NCI-H82 treated with DMSO at 0.1 percent for 48 hours (cell line): ENCODE measurements at regions not wholly inside any gene's neighbourhood (a gene's known extent, or its start where the extent isn't known, plus 50 kb on each side); places are given as distances from the start of the nearest gene placed in this dataset.
"Not testable (repeated sequence)": the region's sequence is repeated elsewhere in the genome, so short reads cannot be mapped to it uniquely, and the experiment has no call there.

Source experiments
- DNase-seq: peaks from one replicate; lab custom pipeline; 2025; ENCODE audit not compliant: unreplicated experiment; lab: John Stamatoyannopoulos, UW

DNA sequence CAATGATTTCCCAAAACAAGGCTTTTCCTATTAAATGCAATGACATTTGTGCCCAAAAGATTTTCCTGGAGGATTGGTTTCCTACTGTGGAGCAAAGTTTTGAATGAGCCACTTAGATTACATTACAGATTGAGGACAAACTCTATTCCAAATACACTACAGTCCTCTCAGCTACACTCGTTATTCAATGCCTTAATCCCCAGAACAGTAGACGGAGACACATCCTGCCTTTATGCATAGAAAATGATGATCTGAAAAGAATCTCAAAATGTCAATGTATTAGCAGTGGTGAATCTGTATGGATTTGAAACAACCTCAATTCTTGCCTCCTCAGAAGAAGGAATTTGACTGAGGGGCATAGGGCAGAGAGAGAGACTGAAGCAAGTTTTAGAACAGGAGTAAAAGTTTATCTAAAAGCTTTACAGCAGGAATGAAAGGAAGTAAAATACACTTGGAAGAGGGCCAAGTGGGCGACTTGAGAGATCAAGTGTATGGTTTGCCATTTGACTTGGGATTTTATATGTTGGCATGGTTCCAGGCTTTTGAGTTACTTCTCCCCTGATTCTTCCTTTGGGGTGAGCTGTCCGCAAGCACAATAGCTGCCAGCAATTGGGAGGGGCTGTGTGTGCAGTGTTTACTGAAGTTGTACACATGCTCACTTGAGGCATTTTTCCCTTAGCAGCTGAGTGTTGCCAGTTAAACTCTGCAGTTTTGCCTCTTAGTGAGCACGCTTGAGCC, 891.9 kb upstream of the MBL2 start:
- no peak for DNase-seq

DNA sequence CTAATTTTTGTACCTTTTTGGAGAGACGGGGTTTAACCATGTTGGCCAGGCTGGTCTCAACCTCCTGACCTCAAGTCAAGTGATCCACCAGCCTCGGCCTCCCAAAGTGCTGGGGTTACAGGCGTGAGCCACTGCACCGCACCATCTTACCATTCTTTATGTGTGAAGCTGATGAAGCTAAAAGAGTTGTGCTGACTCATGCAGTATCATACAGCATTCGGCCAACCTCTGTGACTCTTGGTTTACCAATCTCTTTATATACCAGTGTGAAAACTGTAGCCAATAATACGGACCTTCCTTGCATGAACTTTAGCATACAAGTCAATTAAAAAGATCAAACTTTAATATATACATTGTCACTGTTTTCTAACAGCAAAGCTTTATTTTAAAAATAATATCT, 878.2 kb upstream of the MBL2 start:
- DNase-seq, result no peak

DNA sequence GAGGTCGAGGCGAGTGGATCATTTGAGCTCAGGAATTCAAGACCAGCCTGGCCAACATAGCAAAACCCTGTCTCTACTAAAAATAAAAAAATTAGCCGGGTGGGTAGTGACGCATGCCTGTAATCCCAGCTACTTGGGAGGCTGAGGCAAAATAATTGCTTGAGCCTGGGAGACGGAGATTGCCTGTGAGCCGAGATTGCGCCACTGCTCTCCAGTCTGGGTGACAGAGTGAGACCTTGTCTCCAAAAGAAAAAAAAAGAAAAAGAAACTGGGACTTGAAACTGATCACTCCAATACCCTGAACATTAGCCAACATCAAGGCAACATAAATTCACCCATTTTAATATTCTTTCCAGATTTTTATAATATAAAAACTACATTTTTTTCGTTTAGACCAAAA, 874.6 kb upstream of the MBL2 start:
- not testable (repeated sequence) for DNase-seq

DNA sequence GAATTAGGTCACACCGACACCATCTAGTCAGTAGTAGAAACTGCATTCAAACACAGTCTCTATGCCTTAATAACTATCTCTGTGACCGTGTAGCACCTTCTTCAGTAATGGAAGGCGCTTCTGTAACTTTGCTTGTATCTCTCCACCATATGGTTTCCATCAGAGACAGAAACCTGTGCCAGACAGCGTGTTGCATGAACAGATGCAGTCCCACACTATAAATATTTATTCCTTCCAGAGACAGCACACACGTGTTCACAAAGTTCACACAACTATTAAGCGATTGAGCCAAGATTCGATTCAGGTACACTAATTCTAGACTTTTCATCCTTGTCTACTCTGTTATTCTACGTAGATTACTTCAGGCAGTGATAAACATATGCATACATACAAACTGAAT, 873.9 kb upstream of the MBL2 start:
- DNase-seq, result no peak

DNA sequence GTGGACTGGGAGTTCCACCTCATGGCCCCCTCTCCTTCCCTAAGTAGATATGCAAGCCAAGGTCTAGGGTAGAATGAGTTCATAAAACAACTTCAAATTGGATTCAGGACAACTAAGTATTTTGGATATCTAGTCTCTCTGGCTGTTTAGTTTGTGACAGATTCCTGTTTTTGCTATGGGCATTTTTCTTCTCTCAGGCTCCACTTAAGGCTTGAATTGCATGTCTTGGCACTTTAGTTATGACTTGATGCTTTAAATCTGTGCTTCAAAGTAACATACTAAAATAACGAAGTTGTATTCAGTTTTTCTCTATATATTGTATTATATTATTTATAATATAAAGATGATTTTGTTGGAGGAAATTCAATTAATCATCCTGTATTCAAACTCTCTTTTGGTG, 873.4 kb upstream of the MBL2 start:
- no peak for DNase-seq

DNA sequence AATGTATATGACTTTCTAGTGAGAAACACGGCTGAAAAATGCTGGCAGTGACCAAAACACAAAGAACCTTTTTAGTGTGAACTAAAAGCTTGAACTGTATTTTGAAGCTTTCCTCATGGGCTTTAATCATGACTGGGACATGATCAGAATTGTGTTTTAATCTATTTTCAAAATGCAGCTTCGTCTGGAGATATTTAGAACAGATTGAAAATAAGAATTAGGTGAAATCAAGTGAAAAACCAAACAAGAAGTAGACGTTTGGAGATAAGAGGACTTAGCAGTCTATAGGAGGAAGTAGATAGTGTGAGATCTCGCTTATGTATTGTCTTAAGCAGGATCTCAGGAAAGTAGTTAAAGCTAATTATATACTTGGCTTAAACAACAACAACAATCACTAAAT, 865.4 kb upstream of the MBL2 start:
- no peak for DNase-seq

DNA sequence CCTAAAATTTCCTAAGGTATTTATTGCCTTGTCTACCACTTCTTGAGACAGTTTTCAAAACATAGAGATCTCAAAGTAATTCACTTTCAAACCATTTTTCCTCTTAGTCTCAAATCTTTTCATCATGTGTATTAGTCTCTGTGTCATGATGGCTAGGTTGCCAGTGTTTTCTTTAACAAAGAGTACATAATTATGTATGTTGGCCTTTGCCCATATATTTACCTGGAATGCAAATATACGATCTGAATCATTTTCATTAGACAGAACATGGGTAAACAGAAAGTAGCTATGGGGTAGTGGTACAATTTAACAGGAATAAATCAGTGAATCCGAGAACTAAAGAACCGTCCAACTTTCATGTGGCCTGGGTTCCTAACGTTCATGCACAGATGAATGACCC, 852.1 kb upstream of the MBL2 start:
- DNase-seq, result no peak

DNA sequence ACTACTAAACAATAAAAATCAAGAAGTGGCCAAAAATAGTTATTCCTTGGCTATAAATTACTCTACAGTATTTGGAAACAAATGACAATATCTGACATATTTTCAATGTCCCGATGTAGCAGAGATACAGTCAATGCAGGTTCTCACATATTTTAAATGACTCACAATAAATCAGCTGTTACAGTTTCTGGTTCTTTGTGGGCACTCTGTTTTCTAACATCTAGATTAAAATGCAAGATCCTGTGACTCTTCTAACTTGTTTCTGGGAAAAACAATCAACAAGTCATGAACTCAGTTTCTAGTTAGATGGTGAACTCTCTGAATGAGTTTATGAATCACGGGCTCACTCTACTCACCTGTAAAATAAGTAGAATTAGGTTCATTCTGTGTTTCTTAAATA, 849.6 kb upstream of the MBL2 start:
- no peak for DNase-seq

DNA sequence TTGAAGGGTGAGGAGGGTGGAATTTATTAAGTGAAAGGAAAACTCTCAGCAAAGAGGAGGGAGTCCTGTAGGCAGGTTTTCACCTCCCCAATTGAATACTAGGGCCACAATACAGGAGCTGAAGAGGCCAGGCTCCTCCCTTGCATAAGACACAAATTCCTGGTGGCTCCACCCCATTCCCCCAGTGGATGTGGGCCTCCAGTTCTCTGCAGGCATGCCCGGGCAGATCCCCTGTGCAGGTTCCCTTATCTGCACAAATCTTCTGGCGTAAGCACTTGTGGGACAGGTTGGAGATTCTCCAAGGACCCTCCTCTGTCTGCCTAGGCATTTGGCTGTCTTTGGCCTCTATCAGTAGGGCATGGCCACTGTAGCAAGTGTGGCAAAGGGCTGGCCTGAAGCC, 847.1 kb upstream of the MBL2 start:
- no peak for DNase-seq

DNA sequence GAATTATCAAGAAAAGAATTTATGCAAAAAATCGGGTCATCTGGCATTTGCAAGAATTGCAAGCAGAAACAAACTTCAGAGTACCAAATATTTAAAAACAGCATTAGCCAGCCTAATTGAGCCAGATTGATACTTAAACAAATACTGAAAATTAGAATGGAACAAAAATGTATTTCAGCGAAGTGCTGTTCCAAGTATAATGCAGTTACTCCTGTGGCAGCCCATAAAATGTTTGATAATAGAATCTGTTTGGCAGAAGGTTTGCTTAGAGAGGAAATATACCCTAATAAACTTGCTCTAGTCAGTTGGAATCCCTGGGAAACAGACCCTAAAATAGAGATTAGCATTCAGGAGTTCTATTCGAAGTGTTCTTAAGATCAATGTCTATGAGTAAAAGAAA, 835.1 kb upstream of the MBL2 start:
- no peak for DNase-seq

DNA sequence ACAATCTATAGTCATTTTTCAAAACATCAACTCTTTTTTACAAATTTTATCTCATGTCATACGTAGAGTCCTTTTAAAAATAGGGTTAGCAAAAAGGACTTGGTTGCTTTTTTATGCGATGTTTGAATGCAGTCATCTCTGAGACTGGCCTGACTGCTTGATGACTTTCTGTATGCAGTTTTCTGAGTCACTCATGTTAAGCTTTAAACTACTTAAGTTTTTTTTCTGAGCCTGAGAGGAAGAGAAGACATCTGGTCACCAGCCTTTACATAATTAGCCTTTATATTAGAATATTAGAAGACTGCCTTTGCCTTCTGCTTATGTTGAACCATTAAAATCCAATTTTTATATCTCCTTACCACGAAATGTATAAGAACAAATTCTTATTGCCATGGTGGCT, 834.4 kb upstream of the MBL2 start:
- peak; percentile 14 for DNase-seq

DNA sequence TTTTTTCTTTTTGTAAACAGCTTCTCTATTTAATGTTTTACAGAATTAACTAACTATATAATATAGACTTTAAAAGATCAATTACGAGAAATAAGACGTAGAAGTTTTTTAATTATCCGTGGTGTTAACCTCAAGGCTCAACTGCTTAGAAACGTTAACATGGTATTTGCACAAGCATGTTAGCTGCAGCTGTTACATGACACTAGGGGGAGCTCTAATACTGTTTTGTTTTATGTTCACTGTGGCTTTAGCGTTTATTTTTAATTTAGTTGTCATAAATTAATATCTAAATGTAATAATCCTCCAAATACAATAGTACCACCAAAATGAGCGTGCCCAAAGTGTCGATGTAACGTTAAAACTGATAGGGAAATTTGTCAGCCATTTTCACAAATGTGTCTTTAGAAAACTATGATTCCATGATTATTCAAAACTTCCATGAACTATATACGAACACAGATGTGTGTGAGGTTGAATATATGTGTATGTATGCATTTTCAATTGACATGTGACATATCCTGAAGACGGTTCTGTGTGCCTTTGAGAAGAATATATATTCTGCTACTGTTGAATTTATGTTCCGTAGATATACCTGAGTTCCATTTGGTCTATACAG, 828.8 kb upstream of the MBL2 start:
- peak; percentile 36 for DNase-seq

DNA sequence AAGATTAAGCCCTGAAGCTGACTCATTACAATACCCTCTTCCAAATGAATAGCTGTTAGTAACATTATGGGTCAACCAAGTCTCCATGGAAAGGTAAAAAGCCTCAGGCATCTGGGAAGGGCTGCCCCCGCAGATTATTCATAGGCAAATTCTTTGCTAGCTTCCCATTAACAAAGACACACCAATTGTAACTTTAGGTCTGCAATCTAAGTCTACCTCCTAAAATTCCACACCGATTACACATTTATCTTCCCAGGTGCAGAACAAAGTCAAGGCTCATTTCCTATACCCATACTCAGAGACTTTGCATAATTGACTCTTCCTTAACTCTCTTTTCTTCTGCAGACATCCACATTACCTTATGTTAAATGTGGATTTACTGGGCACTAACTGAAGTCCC, 826.3 kb upstream of the MBL2 start:
- no peak for DNase-seq

DNA sequence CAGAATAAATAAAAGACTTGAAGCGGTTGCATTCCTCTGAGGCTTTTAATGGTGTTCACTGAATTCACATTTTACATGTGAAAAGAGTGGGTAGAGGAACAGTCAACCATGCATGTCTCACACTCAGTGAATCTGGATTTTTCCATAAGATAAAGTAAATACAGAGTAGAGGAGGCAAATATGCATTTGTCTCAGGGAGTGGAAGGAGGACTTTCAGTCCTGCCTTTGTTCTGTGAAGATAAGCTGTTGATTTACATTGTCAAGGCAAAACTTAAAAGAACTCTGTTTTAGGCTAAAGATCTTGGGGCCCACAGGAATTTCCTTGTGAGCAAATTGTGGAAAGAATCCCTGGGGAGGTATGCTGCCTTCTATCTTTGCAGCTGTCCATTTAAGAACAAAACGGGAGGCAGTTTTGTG, 825.3 kb upstream of the MBL2 start:
- no peak for DNase-seq

DNA sequence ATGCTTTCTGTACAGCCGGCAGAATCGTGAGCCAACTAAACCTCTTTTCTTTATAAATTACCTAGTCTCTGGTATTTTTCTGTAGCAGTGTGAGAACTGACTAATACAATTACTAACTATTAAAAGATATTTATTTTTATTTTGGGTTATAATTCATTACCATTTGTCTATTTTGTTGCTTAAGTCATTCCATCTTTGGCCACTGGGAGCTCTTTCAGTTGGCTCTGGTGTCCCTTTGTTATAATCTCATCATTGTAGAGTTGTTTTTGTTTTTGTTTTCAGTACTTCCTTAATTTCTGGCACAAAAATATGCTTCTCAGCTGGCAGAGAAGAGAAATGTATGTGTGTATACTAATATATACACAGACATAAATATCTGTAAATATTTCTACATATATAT, 807.9 kb upstream of the MBL2 start:
- no peak for DNase-seq

DNA sequence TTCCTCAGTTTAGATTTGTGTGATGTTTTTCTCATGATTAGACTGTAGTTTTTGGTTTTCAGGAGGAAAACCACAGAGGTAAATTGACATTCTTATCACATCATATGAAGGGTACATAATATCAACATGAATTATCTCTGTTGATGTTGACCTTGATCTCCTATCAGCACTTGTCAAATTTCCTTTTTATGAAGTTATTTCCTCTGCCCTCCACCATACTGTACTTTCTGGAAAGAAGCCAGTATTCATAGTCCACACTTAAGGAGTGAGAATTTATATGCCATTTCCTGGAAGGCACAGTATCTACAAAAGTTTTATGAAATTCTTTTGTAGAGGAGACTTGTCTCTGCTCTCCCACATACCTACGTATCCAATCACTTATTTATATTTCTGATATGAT, 807.2 kb upstream of the MBL2 start:
- no peak for DNase-seq

DNA sequence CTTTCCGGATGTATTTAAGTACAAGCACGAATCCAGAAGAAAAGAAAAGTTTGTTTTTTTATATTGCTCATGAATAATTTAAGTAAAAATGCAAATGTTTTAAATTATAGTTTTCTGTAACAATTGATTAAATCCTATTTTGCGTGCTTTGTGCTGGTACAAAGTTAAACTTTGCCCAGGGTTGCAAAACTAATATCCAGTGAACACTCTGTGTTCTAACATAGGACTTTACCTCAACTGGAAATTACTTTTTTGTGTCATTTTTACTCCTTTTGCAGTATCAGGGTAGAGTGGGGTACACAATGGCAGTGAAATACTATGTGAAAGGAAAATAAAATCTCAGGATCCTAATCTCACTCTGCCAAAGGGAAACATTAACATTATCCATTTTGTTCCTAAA, 801.4 kb upstream of the MBL2 start:
- no peak for DNase-seq

DNA sequence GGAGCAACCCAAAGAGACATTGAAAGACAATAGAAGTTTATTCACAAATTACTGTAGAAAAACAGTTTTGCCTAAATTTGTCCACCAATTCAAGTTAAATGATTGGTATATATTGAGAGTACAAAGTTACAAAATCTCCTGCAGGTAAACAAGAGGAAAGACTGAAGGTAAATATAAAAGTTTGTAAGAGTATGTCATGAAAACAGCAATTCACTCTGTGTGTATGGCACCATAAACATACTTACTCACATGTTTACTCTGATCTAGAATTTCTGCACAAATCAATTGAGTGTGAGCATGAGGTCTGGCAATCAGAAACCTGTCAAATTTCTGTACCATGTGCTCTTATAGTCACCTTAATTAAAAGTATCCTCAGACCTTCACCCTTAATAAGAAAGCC, 800.9 kb upstream of the MBL2 start:
- DNase-seq, result no peak

DNA sequence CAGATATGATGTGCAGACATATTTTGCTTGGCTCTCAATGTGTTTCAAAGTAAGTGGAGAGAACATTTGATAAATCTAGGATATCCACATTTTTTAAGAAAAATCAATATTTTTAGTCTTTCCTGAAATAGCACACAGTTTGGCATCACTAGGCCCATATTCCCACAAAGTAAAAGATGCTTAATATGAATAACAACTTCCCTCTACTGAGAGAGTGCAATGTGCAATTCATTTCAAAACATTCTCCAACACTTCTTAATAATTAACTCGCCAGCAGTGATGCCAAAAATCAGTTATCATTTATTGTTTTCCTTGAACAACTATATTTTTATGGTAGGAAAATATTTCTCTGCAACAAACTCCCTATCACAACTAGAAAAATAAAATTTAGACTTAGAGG, 800.2 kb upstream of the MBL2 start:
- DNase-seq, result no peak

DNA sequence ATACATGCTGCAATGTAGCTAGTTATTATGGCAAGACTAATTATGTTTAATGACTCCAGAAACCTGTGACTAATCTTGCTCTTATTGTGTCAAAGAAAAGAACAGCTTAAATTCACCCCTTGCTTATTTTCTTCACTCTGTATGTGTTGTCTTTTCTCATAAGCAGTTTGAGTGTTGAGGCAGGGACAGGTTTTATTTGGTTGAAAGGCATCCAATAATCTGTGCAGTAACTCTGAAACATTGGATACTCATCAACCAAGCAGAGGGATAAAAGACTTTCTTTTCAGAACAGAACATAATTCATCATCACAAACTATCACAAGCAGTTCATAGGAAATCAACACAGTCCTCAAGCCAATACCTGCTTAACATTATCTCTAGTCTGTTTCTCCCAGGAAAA, 797.6 kb upstream of the MBL2 start:
- DNase-seq, result no peak

DNA sequence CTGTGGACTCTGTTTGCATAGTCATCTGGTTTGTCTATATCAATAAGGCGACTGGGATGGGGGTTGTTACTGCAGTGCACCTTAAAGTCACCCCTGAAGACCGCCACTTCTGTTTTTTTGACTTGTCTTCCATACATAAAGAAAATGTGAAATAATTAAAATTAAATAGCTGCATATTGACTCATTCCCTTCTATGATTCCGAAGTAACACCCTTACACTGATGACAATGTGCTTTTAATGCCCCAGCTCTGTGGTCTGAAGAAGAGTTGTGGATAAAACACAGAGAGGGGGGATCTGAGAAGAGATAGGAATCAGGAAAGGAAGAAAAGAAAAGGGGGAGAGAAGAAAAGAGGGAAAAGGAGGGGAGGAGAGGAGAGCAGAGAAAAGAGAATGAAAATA, 796.9 kb upstream of the MBL2 start:
- no peak for DNase-seq

DNA sequence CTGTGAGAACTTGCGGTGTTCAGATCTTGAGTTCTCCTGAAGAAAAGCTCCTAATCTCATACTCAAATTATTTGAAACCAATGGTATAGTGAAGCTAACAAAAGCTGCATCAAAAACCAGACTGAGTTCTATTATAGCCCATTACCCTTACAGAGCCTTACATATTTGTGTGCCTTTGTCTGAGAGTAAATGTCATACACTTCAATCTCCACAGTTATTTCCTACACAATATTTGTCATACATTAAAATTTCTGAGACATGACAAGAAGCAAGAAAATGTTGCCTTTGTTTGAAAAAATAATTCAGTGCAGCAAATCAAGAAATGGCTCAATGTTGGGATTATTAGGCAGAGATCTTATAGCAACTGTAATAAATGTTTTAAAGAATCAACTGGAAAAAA, 776.1 kb upstream of the MBL2 start:
- no peak for DNase-seq

DNA sequence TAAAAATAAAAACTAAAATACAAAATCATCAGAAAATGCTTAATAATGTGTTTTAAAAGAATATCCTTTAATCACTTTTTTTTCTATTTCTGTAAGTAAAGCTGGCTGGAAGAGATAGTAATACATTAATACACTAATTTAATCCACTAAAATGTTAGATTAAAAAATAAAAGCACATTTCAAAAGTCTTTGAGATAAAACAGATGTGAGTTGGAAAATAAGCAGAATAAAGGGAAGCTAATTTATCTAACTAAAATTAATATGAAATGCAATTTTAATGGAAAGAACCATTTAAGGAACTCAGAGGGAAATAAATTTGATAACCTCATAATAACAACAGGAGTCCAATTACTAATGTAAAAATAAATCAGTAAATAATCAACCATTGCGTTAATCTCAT, 774.8 kb upstream of the MBL2 start:
- no peak for DNase-seq
